ENCODE measurements at regions not wholly inside any gene's neighbourhood (a gene's known extent, or its start where the extent isn't known, plus 50 kb on each side); places are given as distances from the start of the nearest gene placed in this dataset.
"Not testable (repeated sequence)": the region's sequence is repeated elsewhere in the genome, so short reads cannot be mapped to it uniquely, and the experiment has no call there.

- no peak overlapping the region for H3K27ac ChIP-seq (ENCODE audit: low read depth in 1 of 2, low read length in 1 of 2)
- WGBS, 2 donors = 95 to 96% methylated on average over 3 of the region's 3 CpGs
- ATAC-seq (ENCODE audit: insufficient read depth, low FRiP score) (no peak), DNase-seq (peak in 1 of 3 donors; percentile 19)
- no peak for TF ChIP-seq CTCF (IDR thresholded peaks at IDR 0.05; ENCODE audit: control extremely low read depth, extremely low read depth)
- no peaks in the 10 kb centered on the region for H3K36me3 ChIP-seq (ENCODE audit: control insufficient read depth in 4 of 4, insufficient read depth in 4 of 4, low read length in 4 of 4)
- no peak overlapping the region for H3K9ac ChIP-seq (ENCODE audit: insufficient read depth in 1 of 2, low read length in 2 of 2)
- no peaks in the 10 kb centered on the region for H3K27me3 ChIP-seq (ENCODE audit: control insufficient read depth in 3 of 3, insufficient read depth in 3 of 3, low read length in 2 of 3)
- H3K9me3 ChIP-seq (ENCODE audit: control insufficient read depth in 4 of 4, insufficient read depth in 3 of 4, low read length in 3 of 4) = peaks cover 0 to 6% (median 3%) of the 10 kb centered on the region in 4 donors
- H3K4me3 ChIP-seq = no peak overlapping the region
- H3K4me1 ChIP-seq (ENCODE audit: control insufficient read depth in 5 of 5, insufficient read depth in 5 of 5, low read length in 5 of 5) = peaks cover 0 to 5% (median 0%) of the 10 kb centered on the region in 5 donors
These were observed 769.0 kb downstream of the BRINP3 start for GRCh38 chr1:189708674-189709073.

DNA sequence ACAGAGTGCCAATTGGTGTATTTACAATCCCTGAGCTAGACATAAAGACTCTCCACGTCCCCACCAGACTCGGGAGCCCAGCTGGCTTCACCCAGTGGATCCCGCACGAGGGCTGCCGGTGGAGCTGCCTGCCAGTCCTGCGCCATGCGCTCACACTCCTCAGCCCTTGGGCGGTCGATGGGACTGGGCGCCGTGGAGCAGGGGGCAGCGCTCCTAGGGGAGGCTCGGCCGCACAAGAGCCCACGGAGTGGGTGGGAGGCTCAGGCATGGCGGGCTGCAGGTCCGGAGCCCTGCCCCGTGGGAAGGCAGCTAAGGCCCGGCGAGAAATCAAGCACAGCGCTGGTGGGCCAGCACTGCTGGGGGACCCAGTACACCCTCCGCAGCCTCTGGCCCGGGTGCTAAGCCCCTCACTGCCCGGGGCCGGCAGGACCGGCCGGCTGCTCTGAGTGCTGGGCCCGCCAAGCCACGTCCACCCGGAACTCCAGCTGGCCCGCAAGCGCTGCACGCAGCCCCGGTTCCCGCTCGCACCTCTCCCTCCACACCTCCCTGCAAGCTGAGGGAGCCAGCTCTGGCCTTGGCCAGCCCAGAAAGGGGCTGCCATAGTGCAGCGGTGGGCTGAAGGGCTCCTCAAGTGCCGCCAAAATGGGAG, 759.4 kb downstream of the BRINP3 start:
- H3K27ac ChIP-seq (ENCODE audit: low read depth in 1 of 2, low read length in 1 of 2); H3K27me3 ChIP-seq (ENCODE audit: control insufficient read depth in 3 of 3, insufficient read depth in 3 of 3, low read length in 2 of 3); ATAC-seq (ENCODE audit: insufficient read depth, low FRiP score); H3K4me3 ChIP-seq; H3K9ac ChIP-seq (ENCODE audit: insufficient read depth in 1 of 2, low read length in 2 of 2); H3K9me3 ChIP-seq (ENCODE audit: control insufficient read depth in 4 of 4, insufficient read depth in 3 of 4, low read length in 3 of 4); DNase-seq; H3K36me3 ChIP-seq (ENCODE audit: control insufficient read depth in 4 of 4, insufficient read depth in 4 of 4, low read length in 4 of 4); H3K4me1 ChIP-seq (ENCODE audit: control insufficient read depth in 5 of 5, insufficient read depth in 5 of 5, low read length in 5 of 5): not testable (repeated sequence)
- 94 to 97% methylated on average over 35 to 38 of the region's 38 CpGs for whole genome bisulfite sequencing, 2 donors

DNA sequence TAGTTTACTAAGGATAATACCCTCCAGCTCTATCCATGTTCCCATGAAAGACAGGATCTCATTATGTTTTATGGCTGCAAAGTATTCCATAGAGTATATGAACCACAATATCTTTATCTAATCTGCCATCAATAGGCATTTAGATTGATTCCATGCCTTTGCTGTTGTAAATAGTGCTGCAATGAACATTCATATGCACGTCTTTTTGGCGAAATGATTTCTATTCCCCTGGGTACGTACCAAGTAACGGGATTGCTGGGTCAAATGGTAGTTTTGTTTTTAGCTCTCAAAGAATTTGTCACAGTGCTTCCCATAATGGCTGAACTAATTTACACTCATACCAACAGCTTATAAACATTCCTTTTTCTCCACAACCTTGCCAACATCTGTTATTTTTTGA, 750.9 kb downstream of the BRINP3 start:
- Histone ChIP-seq H3K9ac (ENCODE audit: insufficient read depth in 1 of 2, low read length in 2 of 2) (no peak overlapping the region), H3K9me3 (ENCODE audit: control insufficient read depth in 4 of 4, insufficient read depth in 3 of 4, low read length in 3 of 4) (peaks cover 0 to 2% (median 0%) of the 10 kb centered on the region in 4 donors), H3K27me3 (ENCODE audit: control insufficient read depth in 3 of 3, insufficient read depth in 3 of 3, low read length in 2 of 3) (no peaks in the 10 kb centered on the region), H3K4me3 (no peak overlapping the region), H3K4me1 (ENCODE audit: control insufficient read depth in 5 of 5, insufficient read depth in 5 of 5, low read length in 5 of 5) (no peaks in the 10 kb centered on the region), H3K27ac (ENCODE audit: low read depth in 1 of 2, low read length in 1 of 2) (no peak overlapping the region), H3K36me3 (ENCODE audit: control insufficient read depth in 4 of 4, insufficient read depth in 4 of 4, low read length in 4 of 4) (no peaks in the 10 kb centered on the region)
- WGBS, 2 donors = 90 to 94% methylated on average over 4 of the region's 4 CpGs
- no peak for TF ChIP-seq CTCF (IDR thresholded peaks at IDR 0.05; ENCODE audit: control extremely low read depth, extremely low read depth)
- ATAC-seq (ENCODE audit: insufficient read depth, low FRiP score) (no peak), DNase-seq (no peak)

GRCh38 chr1:189751311-189751710, 726.4 kb downstream of the BRINP3 start:
- peaks cover 0 to 9% (median 0%) of the 10 kb centered on the region in 5 donors for H3K4me1 ChIP-seq (ENCODE audit: control insufficient read depth in 5 of 5, insufficient read depth in 5 of 5, low read length in 5 of 5)
- H3K9ac ChIP-seq (ENCODE audit: insufficient read depth in 1 of 2, low read length in 2 of 2) = no peak overlapping the region
- DNase-seq = no peak
- no peaks in the 10 kb centered on the region for H3K36me3 ChIP-seq (ENCODE audit: control insufficient read depth in 4 of 4, insufficient read depth in 4 of 4, low read length in 4 of 4)
- no peak for ATAC-seq (ENCODE audit: insufficient read depth, low FRiP score)
- no peak for TF ChIP-seq CTCF (IDR thresholded peaks at IDR 0.05; ENCODE audit: control extremely low read depth, extremely low read depth)
- no peak overlapping the region for H3K27ac ChIP-seq (ENCODE audit: low read depth in 1 of 2, low read length in 1 of 2)
- H3K9me3 ChIP-seq (ENCODE audit: control insufficient read depth in 4 of 4, insufficient read depth in 3 of 4, low read length in 3 of 4) = peaks cover 0 to 2% (median 0%) of the 10 kb centered on the region in 4 donors
- H3K27me3 ChIP-seq (ENCODE audit: control insufficient read depth in 3 of 3, insufficient read depth in 3 of 3, low read length in 2 of 3) = no peaks in the 10 kb centered on the region
- H3K4me3 ChIP-seq = no peak overlapping the region
